GM13976 (cell line): ENCODE measurements at regions not wholly inside any gene's neighbourhood (a gene's known extent, or its start where the extent isn't known, plus 50 kb on each side); places are given as distances from the start of the nearest gene placed in this dataset.

Experiments
- DNase-seq: peaks from one replicate; pipeline ENCODE4 v3.0.0; 2012; ENCODE audit warnings: low spot score
- in situ Hi-C: fragments of 300-500 bp; cut with MboI; formaldehyde crosslinking; loops from one replicate; pipeline ENCODE4 v1.12.0; 2022; ENCODE audit warnings: low sequenced_read_pairs, mixed read lengths, inconsistent platforms; ENCODE audit not compliant: unreplicated experiment
- TF ChIP-seq, protein P1 (sequence below): IDR thresholded peaks from 2 replicates; pipeline ENCODE4 v1.5.1; 2012; ENCODE audit warnings: borderline replicate concordance, mild to moderate bottlenecking; ENCODE audit not compliant: insufficient read depth; ENCODE audit errors: extremely low read depth, missing control alignments, control extremely low read depth

DNA sequence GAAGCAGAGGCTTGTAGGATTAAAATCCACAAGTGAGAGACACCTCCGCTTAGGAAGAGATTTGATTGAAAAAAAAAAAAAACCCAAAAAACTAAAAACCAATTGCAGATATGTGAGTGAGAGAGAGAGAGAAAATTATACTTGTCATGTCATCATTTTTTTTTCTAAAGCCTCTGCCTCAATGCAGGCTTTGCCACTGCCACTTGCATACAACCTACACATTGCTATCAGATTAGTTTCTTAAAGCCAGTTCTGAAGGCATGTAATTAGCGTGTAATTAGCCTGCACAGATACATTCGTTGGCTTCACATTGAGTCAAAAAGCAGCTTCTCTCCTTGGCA is 86.1 kb upstream of the MTPN start:
- TF ChIP-seq, protein P1, sequence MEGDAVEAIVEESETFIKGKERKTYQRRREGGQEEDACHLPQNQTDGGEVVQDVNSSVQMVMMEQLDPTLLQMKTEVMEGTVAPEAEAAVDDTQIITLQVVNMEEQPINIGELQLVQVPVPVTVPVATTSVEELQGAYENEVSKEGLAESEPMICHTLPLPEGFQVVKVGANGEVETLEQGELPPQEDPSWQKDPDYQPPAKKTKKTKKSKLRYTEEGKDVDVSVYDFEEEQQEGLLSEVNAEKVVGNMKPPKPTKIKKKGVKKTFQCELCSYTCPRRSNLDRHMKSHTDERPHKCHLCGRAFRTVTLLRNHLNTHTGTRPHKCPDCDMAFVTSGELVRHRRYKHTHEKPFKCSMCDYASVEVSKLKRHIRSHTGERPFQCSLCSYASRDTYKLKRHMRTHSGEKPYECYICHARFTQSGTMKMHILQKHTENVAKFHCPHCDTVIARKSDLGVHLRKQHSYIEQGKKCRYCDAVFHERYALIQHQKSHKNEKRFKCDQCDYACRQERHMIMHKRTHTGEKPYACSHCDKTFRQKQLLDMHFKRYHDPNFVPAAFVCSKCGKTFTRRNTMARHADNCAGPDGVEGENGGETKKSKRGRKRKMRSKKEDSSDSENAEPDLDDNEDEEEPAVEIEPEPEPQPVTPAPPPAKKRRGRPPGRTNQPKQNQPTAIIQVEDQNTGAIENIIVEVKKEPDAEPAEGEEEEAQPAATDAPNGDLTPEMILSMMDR, result no peak

DNA sequence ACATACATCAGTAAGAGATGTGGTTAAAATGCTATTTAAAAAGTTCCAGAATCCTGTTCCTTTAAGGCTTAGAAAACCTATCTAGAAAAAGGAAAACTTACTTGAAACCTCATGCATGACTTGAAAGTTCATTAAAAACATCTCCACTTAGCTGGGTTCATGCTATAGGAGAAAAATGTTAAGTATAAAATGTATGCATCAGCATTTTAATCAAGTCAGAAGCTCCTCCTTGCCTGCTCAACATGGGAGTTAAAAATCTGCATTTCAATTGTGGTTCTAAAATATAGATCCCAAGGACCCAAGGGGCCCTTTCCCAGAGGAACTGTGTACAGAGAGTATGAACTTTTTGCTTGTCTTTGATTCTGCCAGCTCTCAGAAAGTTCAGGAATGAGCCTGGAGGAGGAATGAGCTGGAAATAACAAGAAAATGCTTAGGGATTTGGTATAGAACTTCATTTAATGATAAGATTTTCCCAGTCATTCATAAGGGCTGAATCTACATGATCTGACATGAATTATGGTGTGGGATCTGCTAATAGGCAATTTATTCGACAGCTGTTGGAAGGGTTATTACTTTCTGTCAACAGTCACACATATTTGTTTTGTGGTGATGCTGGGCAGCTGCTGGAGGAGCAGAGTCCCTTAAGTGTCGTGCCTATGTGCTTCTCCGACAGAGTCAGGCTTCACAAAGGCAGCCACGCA is 85.6 kb upstream of the MTPN start:
- in situ Hi-C loops, result no loop called here
- DNase-seq, result no peak
- TF ChIP-seq, protein P1, result no peak

More for the DNA sequence above, 86.1 kb upstream of the MTPN start:
- no peak for DNase-seq
- in situ Hi-C loops, result no loop called here

DNA sequence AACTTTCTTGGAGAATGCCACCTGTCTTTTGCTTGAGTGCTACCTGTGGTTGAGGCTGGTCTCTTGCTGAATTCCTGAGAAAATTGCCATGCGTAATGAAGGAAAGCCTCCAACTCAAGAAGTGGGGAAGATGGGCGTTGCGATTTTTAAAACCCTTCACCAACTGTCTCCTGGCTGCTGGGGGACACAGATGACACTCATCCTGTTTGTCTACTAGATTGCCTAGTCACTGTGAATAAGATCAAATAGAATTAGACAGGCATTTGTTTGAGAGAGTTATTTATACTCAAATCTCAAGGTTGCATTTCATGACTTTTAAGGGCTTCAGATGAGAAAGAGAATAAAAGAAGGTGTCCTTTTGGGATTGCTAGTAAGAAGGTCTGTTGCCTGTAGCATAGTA is 84.3 kb upstream of the MTPN start:
- in situ Hi-C loops, result no loop called here
- TF ChIP-seq, protein P1, result no peak
- DNase-seq, result no peak

DNA sequence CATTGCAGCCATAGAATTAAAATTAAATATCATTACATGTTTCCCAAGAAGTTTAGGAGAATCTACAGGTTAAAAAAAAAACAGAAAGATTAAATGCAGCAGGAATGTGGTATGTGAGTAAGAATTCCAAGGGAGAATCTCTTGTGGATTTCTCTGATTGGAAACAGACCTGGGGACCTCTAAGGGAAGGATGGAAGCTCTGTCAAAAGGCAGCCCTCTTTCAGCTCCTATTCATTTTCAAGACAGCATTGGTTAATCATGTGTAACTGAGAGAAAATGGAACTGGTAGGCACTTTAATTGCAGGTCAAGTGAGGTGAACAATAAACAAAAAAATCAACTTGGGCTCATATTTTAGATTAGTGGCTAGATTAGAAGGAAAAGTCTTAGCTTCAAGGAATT is 81.4 kb upstream of the MTPN start:
- TF ChIP-seq, protein P1, result no peak
- in situ Hi-C loops, result no loop called here
- no peak for DNase-seq

DNA sequence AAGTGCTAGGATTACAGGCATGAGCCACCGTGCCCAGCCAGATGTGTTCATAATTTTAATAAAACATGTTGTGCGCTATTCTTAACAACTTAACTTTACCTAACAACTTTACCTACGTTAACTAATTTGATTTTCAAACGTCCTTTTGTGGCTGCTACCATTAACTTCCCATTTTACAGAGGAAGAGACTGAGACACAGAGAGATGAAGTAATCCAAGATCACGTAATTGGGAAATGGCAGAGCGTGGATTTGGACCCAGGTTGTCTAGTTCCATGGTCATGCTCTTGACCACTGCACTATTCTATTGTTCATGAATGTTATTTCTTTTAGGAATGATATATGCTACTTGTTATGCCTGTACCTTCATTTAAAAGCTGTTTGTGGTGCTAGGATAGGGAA is 80.3 kb upstream of the MTPN start:
- in situ Hi-C loops, result no loop called here
- TF ChIP-seq, protein P1, result no peak
- no peak for DNase-seq

DNA sequence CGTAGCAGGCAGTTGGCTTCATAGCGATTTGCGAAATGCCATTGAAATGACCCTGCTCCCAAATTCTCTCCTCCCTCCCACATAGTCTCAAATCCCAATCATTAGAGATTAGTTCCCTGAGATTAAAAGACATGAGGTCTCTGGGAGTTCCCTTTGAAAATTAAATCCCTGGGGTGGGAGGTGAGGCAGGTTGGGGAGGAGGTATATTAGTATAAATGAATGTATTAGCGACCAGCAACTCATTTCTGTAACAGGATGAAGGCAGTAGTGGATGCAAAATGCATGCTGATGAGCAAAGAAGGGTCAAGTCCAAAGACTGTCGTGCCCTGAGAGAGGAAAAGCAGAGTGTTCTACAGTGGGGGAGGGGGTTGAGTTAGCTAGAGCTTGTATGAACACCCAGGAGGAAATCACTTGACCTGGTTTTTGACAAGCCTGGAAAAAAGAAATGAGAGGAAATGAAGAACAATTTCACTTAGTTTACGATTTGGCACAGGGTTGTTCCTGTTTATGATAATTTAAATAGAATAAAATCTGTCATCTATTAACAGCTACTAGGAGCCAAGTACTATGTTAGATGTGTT is 79.6 kb upstream of the MTPN start:
- no peak for DNase-seq
- in situ Hi-C loops, result no loop called here
- TF ChIP-seq, protein P1, result no peak

DNA sequence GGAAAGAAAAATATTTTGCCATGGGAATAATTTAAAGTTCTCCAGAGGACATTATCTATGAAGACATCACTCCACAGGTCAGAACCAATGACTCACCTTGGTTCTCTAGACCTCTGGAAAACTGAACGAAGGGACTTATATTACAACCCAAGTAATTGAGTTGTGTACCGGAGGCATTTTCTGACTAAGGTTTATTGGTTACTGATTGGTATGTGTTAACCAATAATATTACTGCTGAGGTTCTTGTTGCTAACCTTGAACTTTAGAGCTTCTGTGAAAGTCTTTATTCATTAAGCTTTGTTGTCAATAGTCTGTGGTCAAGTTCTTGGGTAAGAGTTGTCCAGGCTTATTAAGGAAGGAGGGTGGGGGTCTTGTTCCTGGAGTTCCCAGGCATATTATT is 78.1 kb upstream of the MTPN start:
- TF ChIP-seq, protein P1, result no peak
- in situ Hi-C loops, result no loop called here
- DNase-seq, result no peak
